Prostate gland (tissue), 2 donors: ENCODE measurements at regions not wholly inside any gene's neighbourhood (a gene's known extent, or its start where the extent isn't known, plus 50 kb on each side); places are given as distances from the start of the nearest gene placed in this dataset.

ENCODE experiments used
- CTCF ChIP-seq, 4 experiments: fragments of 200-600 bp in 2 of 4; fragments of 450-650 bp in 2 of 4; sonication (generic) in 2 of 4; IDR thresholded peaks; 1 replicate in 3 of 4; 2 replicates in 1 of 4; pipeline ENCODE4 v1.5.1; 2016 to 2019; ENCODE audit warnings: antibody characterized with exemption in 4 of 4, mild to moderate bottlenecking in 2 of 4, moderate library complexity in 2 of 4
- POLR2A ChIP-seq: fragments of 450-650 bp; IDR thresholded peaks from one replicate; pipeline ENCODE4 v1.6.1; 2016; ENCODE audit warnings: antibody characterized with exemption, mild to moderate bottlenecking

GRCh38 chr16:85370881-85371651 is 242.1 kb upstream of the GSE1 start:
- TF ChIP-seq POLR2A (peak; percentile 60), CTCF (IDR thresholded peaks at IDR 0.05) (peak in 2 of 4 experiments; percentile 30 to 37)
